ENCODE measurements at regions not wholly inside any gene's neighbourhood (a gene's known extent, or its start where the extent isn't known, plus 50 kb on each side); places are given as distances from the start of the nearest gene placed in this dataset.

- H3K27me3 ChIP-seq: no peaks in the 10 kb centered on the region
- no peak for TF ChIP-seq Cebpa-rat (IDR thresholded peaks at IDR 0.05)
- peaks cover 22% of the 10 kb centered on the region for H3K9me3 ChIP-seq
- no peaks in the 10 kb centered on the region for H3K36me3 ChIP-seq
- no peak overlapping the region for H3K4me3 ChIP-seq
- 0 out of 2 replicates have a peak overlapping the region, but pooled peaks have one; percentile 1 for H3K9ac ChIP-seq
- H3K4me1 ChIP-seq: peaks cover 28% of the 10 kb centered on the region
- no peaks in the 10 kb centered on the region for H4K20me1 ChIP-seq
- peak overlapping the region; percentile 71 for H3K27ac ChIP-seq
- H3K4me2 ChIP-seq: peak overlapping the region; percentile 77
Observed at GRCh38 chr1:238061967-238062613, 171.4 kb upstream of the ZP4 start.

- H3K36me3 ChIP-seq: no peaks in the 10 kb centered on the region
- no peaks in the 10 kb centered on the region for H4K20me1 ChIP-seq
- H3K4me3 ChIP-seq: no peak overlapping the region
- H3K9ac ChIP-seq: no peak overlapping the region
- no peak overlapping the region for H3K27ac ChIP-seq
- no peak overlapping the region for H3K4me2 ChIP-seq
- peaks cover 28% of the 10 kb centered on the region for H3K4me1 ChIP-seq
- H3K9me3 ChIP-seq: peaks cover 22% of the 10 kb centered on the region
- no peak for TF ChIP-seq Cebpa-rat (IDR thresholded peaks at IDR 0.05)
- no peaks in the 10 kb centered on the region for H3K27me3 ChIP-seq
Observed at GRCh38 chr1:238060061-238060460, 169.3 kb upstream of the ZP4 start.

GRCh38 chr1:238052496-238053266 lies 162.0 kb upstream of the ZP4 start:
- no peak for TF ChIP-seq Cebpa-rat (IDR thresholded peaks at IDR 0.05)
- Histone ChIP-seq H3K4me2 (no peak overlapping the region), H4K20me1 (no peaks in the 10 kb centered on the region), H3K27me3 (no peaks in the 10 kb centered on the region), H3K4me3 (no peak overlapping the region), H3K27ac (no peak overlapping the region), H3K9ac (no peak overlapping the region), H3K36me3 (no peaks in the 10 kb centered on the region), H3K4me1 (no peaks in the 10 kb centered on the region), H3K9me3 (peaks cover 4% of the 10 kb centered on the region)

- H3K36me3 ChIP-seq: no peaks in the 10 kb centered on the region
- H4K20me1 ChIP-seq: no peaks in the 10 kb centered on the region
- no peaks in the 10 kb centered on the region for H3K27me3 ChIP-seq
- no peak for TF ChIP-seq Cebpa-rat (IDR thresholded peaks at IDR 0.05)
- no peak overlapping the region for H3K27ac ChIP-seq
- H3K4me1 ChIP-seq: no peaks in the 10 kb centered on the region
- no peak overlapping the region for H3K4me3 ChIP-seq
- H3K4me2 ChIP-seq: no peak overlapping the region
- no peak overlapping the region for H3K9ac ChIP-seq
- no peaks in the 10 kb centered on the region for H3K9me3 ChIP-seq
Observed at GRCh38 chr1:238029126-238029525, 138.4 kb upstream of the ZP4 start.

GRCh38 chr1:238027366-238027765 lies 136.6 kb upstream of the ZP4 start:
- TF ChIP-seq Cebpa-rat (IDR thresholded peaks at IDR 0.05): no peak
- H3K9me3 ChIP-seq: no peaks in the 10 kb centered on the region
- H3K36me3 ChIP-seq: no peaks in the 10 kb centered on the region
- H3K4me1 ChIP-seq: no peaks in the 10 kb centered on the region
- no peak overlapping the region for H3K9ac ChIP-seq
- no peak overlapping the region for H3K27ac ChIP-seq
- H3K27me3 ChIP-seq: no peaks in the 10 kb centered on the region
- H3K4me3 ChIP-seq: no peak overlapping the region
- H4K20me1 ChIP-seq: no peaks in the 10 kb centered on the region
- H3K4me2 ChIP-seq: no peak overlapping the region

- no peak overlapping the region for H3K9ac ChIP-seq
- no peaks in the 10 kb centered on the region for H3K4me1 ChIP-seq
- TF ChIP-seq Cebpa-rat (IDR thresholded peaks at IDR 0.05): no peak
- no peaks in the 10 kb centered on the region for H3K27me3 ChIP-seq
- H3K27ac ChIP-seq: no peak overlapping the region
- H3K36me3 ChIP-seq: no peaks in the 10 kb centered on the region
- no peaks in the 10 kb centered on the region for H4K20me1 ChIP-seq
- H3K4me3 ChIP-seq: no peak overlapping the region
- H3K4me2 ChIP-seq: no peak overlapping the region
- H3K9me3 ChIP-seq: no peaks in the 10 kb centered on the region
Observed at GRCh38 chr1:238023137-238023536, 132.4 kb upstream of the ZP4 start.

GRCh38 chr1:238018214-238018613 lies 127.5 kb upstream of the ZP4 start:
- Histone ChIP-seq H3K27ac (no peak overlapping the region), H3K36me3 (no peaks in the 10 kb centered on the region), H3K4me1 (no peaks in the 10 kb centered on the region), H3K4me2 (no peak overlapping the region), H4K20me1 (no peaks in the 10 kb centered on the region), H3K9me3 (no peaks in the 10 kb centered on the region; the same call in 1 of the 2 replicates), H3K9ac (no peak overlapping the region), H3K4me3 (no peak overlapping the region), H3K27me3 (no peaks in the 10 kb centered on the region)
- no peak for TF ChIP-seq Cebpa-rat (IDR thresholded peaks at IDR 0.05)

GRCh38 chr1:238006779-238007178 lies 116.1 kb upstream of the ZP4 start:
- Histone ChIP-seq H3K9ac (no peak overlapping the region), H3K4me1 (peaks cover 23% of the 10 kb centered on the region)

GRCh38 chr1:238005116-238005515 lies 114.4 kb upstream of the ZP4 start:
- H3K9me3 ChIP-seq: 0 out of 2 replicates have a peak, but pooled peaks cover 3% of the 10 kb centered on the region
- no peaks in the 10 kb centered on the region for H3K27me3 ChIP-seq
- H3K27ac ChIP-seq: no peak overlapping the region
- H3K4me2 ChIP-seq: peak overlapping the region; percentile 23; the same call in 1 of the 2 replicates
- no peak for TF ChIP-seq Cebpa-rat (IDR thresholded peaks at IDR 0.05)
- no peak overlapping the region for H3K9ac ChIP-seq
- H4K20me1 ChIP-seq: no peaks in the 10 kb centered on the region
- no peaks in the 10 kb centered on the region for H3K36me3 ChIP-seq
- H3K4me3 ChIP-seq: no peak overlapping the region
- peaks cover 23% of the 10 kb centered on the region for H3K4me1 ChIP-seq

More at GRCh38 chr1:238006779-238007178, 116.1 kb upstream of the ZP4 start:
- H3K27ac ChIP-seq: 0 out of 2 replicates have a peak overlapping the region, but pooled peaks have one; percentile 41
- TF ChIP-seq Cebpa-rat (IDR thresholded peaks at IDR 0.05): no peak
- no peaks in the 10 kb centered on the region for H3K27me3 ChIP-seq
- no peaks in the 10 kb centered on the region for H4K20me1 ChIP-seq
- 0 out of 2 replicates have a peak, but pooled peaks cover 3% of the 10 kb centered on the region for H3K9me3 ChIP-seq
- no peak overlapping the region for H3K4me3 ChIP-seq
- no peaks in the 10 kb centered on the region for H3K36me3 ChIP-seq
- H3K4me2 ChIP-seq: peak overlapping the region; percentile 51

- Histone ChIP-seq H3K27me3 (no peaks in the 10 kb centered on the region), H3K9me3 (0 out of 2 replicates have a peak, but pooled peaks cover 3% of the 10 kb centered on the region)
Observed at GRCh38 chr1:238001818-238002217, 111.1 kb upstream of the ZP4 start.

More at GRCh38 chr1:238001818-238002217, 111.1 kb upstream of the ZP4 start:
- H3K4me3 ChIP-seq: no peak overlapping the region
- H3K4me1 ChIP-seq: peaks cover 18% of the 10 kb centered on the region
- no peak overlapping the region for H3K9ac ChIP-seq
- no peak overlapping the region for H3K4me2 ChIP-seq
- no peaks in the 10 kb centered on the region for H3K36me3 ChIP-seq
- no peak overlapping the region for H3K27ac ChIP-seq
- TF ChIP-seq Cebpa-rat (IDR thresholded peaks at IDR 0.05): no peak
- no peaks in the 10 kb centered on the region for H4K20me1 ChIP-seq

Measured in BLaER1 (cell line).